GM19452 (cell line): ENCODE measurements at regions not wholly inside any gene's neighbourhood (a gene's known extent, or its start where the extent isn't known, plus 50 kb on each side); places are given as distances from the start of the nearest gene placed in this dataset.
A peak's percentile ranks its signal among the peaks of the same experiment; 100 is the strongest.
"Not testable (repeated sequence)": the region's sequence is repeated elsewhere in the genome, so short reads cannot be mapped to it uniquely, and the experiment has no call there.

ENCODE experiments used
- ATAC-seq: cut with Tn5 transposase; IDR thresholded peaks from one replicate; pipeline ENCODE4 v1.9.1; 2021; ENCODE audit not compliant: unreplicated experiment

GRCh38 chr1:66424530-66424929, 109.4 kb upstream of the SGIP1 start:
- not testable (repeated sequence) for ATAC-seq

GRCh38 chr1:66426239-66426853, 107.6 kb upstream of the SGIP1 start:
- ATAC-seq: no peak

- ATAC-seq: not testable (repeated sequence)
These were observed 103.1 kb upstream of the SGIP1 start for GRCh38 chr1:66430815-66431214.

- no peak for ATAC-seq
These were observed 102.0 kb upstream of the SGIP1 start for GRCh38 chr1:66431999-66432398.

- ATAC-seq: no peak
These were observed 100.3 kb upstream of the SGIP1 start for GRCh38 chr1:66433611-66434010.

- no peak for ATAC-seq
These were observed 99.9 kb upstream of the SGIP1 start for GRCh38 chr1:66434096-66434495.

GRCh38 chr1:66435541-66435940, 98.4 kb upstream of the SGIP1 start:
- no peak for ATAC-seq

GRCh38 chr1:66436378-66437135, 97.4 kb upstream of the SGIP1 start:
- peak; percentile 60 for ATAC-seq

- ATAC-seq: no peak
These were observed 96.9 kb upstream of the SGIP1 start for GRCh38 chr1:66437136-66437401.

- no peak for ATAC-seq
These were observed 95.9 kb upstream of the SGIP1 start for GRCh38 chr1:66438062-66438461.

- ATAC-seq: peak; percentile 12
These were observed 95.5 kb upstream of the SGIP1 start for GRCh38 chr1:66438501-66438900.

- ATAC-seq: peak; percentile 75
These were observed 94.8 kb upstream of the SGIP1 start for GRCh38 chr1:66439031-66439740.

- no peak for ATAC-seq
These were observed 90.2 kb upstream of the SGIP1 start for GRCh38 chr1:66443793-66444192.

GRCh38 chr1:66444438-66445265, 89.3 kb upstream of the SGIP1 start:
- no peak for ATAC-seq

GRCh38 chr1:66445492-66446181, 88.3 kb upstream of the SGIP1 start:
- ATAC-seq: peak; percentile 84

GRCh38 chr1:66446261-66447001, 87.5 kb upstream of the SGIP1 start:
- ATAC-seq: peak; percentile 50

- no peak for ATAC-seq
These were observed 83.9 kb upstream of the SGIP1 start for GRCh38 chr1:66450043-66450514.

- ATAC-seq: no peak
These were observed 83.1 kb upstream of the SGIP1 start for GRCh38 chr1:66450847-66451246.

GRCh38 chr1:66452162-66452561, 81.8 kb upstream of the SGIP1 start:
- no peak for ATAC-seq

- peak; percentile 86 for ATAC-seq
These were observed 81.0 kb upstream of the SGIP1 start for GRCh38 chr1:66452982-66453381.
